HG02610 (cell line): ENCODE measurements at regions not wholly inside any gene's neighbourhood (a gene's known extent, or its start where the extent isn't known, plus 50 kb on each side); places are given as distances from the start of the nearest gene placed in this dataset.
"Not testable (repeated sequence)": the region's sequence is repeated elsewhere in the genome, so short reads cannot be mapped to it uniquely, and the experiment has no call there.

ENCODE experiments used
- ATAC-seq: cut with Tn5 transposase; IDR thresholded peaks from one replicate; pipeline ENCODE4 v1.9.1; 2021; ENCODE audit warnings: mild to moderate bottlenecking, moderate library complexity; ENCODE audit not compliant: unreplicated experiment

GRCh38 chr5:57915536-57915935 is 432.9 kb upstream of the ACTBL2 start:
- no peak for ATAC-seq

- ATAC-seq: no peak
These were observed 428.8 kb upstream of the ACTBL2 start for GRCh38 chr5:57911438-57911837.

GRCh38 chr5:57906671-57907070 is 424.1 kb upstream of the ACTBL2 start:
- no peak for ATAC-seq

GRCh38 chr5:57903458-57903857 is 420.8 kb upstream of the ACTBL2 start:
- no peak for ATAC-seq

- ATAC-seq: no peak
These were observed 419.5 kb upstream of the ACTBL2 start for GRCh38 chr5:57902095-57902494.

GRCh38 chr5:57900381-57900944 is 417.9 kb upstream of the ACTBL2 start:
- ATAC-seq: no peak

GRCh38 chr5:57896576-57896975 is 414.0 kb upstream of the ACTBL2 start:
- no peak for ATAC-seq

- ATAC-seq: no peak
These were observed 413.2 kb upstream of the ACTBL2 start for GRCh38 chr5:57895766-57896165.

- ATAC-seq: no peak
These were observed 411.3 kb upstream of the ACTBL2 start for GRCh38 chr5:57893926-57894325.

- ATAC-seq: no peak
These were observed 408.8 kb upstream of the ACTBL2 start for GRCh38 chr5:57891443-57891842.

- ATAC-seq: no peak
These were observed 406.9 kb upstream of the ACTBL2 start for GRCh38 chr5:57889558-57889957.

- ATAC-seq: no peak
These were observed 405.4 kb upstream of the ACTBL2 start for GRCh38 chr5:57887851-57888621.

GRCh38 chr5:57884346-57885102 is 401.9 kb upstream of the ACTBL2 start:
- ATAC-seq: no peak

- no peak for ATAC-seq
These were observed 397.6 kb upstream of the ACTBL2 start for GRCh38 chr5:57880216-57880615.

- no peak for ATAC-seq
These were observed 395.7 kb upstream of the ACTBL2 start for GRCh38 chr5:57878301-57878722.

GRCh38 chr5:57871496-57871895 is 388.9 kb upstream of the ACTBL2 start:
- no peak for ATAC-seq

- ATAC-seq: not testable (repeated sequence)
These were observed 387.7 kb upstream of the ACTBL2 start for GRCh38 chr5:57870267-57870666.

GRCh38 chr5:57863661-57864060 is 381.1 kb upstream of the ACTBL2 start:
- ATAC-seq: no peak

- ATAC-seq: no peak
These were observed 380.3 kb upstream of the ACTBL2 start for GRCh38 chr5:57862942-57863341.

- no peak for ATAC-seq
These were observed 379.9 kb upstream of the ACTBL2 start for GRCh38 chr5:57862471-57862911.

GRCh38 chr5:57859626-57860025 is 377.0 kb upstream of the ACTBL2 start:
- ATAC-seq: no peak

GRCh38 chr5:57858905-57859304 is 376.3 kb upstream of the ACTBL2 start:
- no peak for ATAC-seq
